OCI-LY7 (cell line): ENCODE measurements at regions not wholly inside any gene's neighbourhood (a gene's known extent, or its start where the extent isn't known, plus 50 kb on each side); places are given as distances from the start of the nearest gene placed in this dataset.

Experiments used
- BruUV-seq: library from RNA; stranded (reverse); fragments of 400-500 nt; replicated peaks from 2 replicates; lab custom pipeline; 2021; lab: Mats Ljungman, UMichigan
- CTCF ChIA-PET: fragments of 300-600 bp; sonication (Branson Sonifier 250); formaldehyde crosslinking; loops from one replicate; lab custom pipeline; 2022; ENCODE audit warnings: antibody characterized with exemption; ENCODE audit not compliant: unreplicated experiment; lab: Charles Lee
- POLR2A ChIA-PET: fragments of 300-600 bp; sonication (Branson Sonifier 250); formaldehyde crosslinking; loops from one replicate; lab custom pipeline; 2022; ENCODE audit warnings: antibody characterized with exemption; lab: Charles Lee
- DNase-seq: peaks from one replicate; pipeline ENCODE4 v3.0.0-alpha.2; 2015; ENCODE audit warnings: low spot score
- H2AFZ ChIP-seq: fragments of 200-600 bp; sonication (generic), shearing (Covaris generic); 2 replicates; pipeline ENCODE4 v1.6.1; 2014; ENCODE audit warnings: mild to moderate bottlenecking, antibody characterized with exemption, low read length, moderate library complexity
- H3K27ac ChIP-seq: fragments of 200-600 bp; sonication (generic); 2 replicates; pipeline ENCODE4 v1.5.1; 2014; ENCODE audit warnings: mixed run types, low read depth, mild to moderate bottlenecking, moderate library complexity, low read length, inconsistent platforms; ENCODE audit not compliant: poor library complexity, severe bottlenecking
- H3K36me3 ChIP-seq: fragments of 200-600 bp; sonication (generic); 2 replicates; pipeline ENCODE4 v1.6.1; 2014; ENCODE audit warnings: mild to moderate bottlenecking, antibody characterized with exemption, low read length, moderate library complexity, mixed read lengths; ENCODE audit not compliant: insufficient read depth
- H3K4me1 ChIP-seq: fragments of 200-600 bp; sonication (generic); 2 replicates; pipeline ENCODE4 v1.5.1; 2014; ENCODE audit warnings: mild to moderate bottlenecking, low read length; ENCODE audit not compliant: insufficient read depth, poor library complexity, severe bottlenecking
- H3K4me2 ChIP-seq: fragments of 200-600 bp; sonication (generic); 2 replicates; pipeline ENCODE4 v1.6.1; 2014; ENCODE audit warnings: mild to moderate bottlenecking, low read length
- H3K4me3 ChIP-seq: fragments of 200-600 bp; sonication (generic); 2 replicates; pipeline ENCODE4 v1.5.1; 2014; ENCODE audit warnings: mild to moderate bottlenecking, low read depth, low read length; ENCODE audit not compliant: poor library complexity, severe bottlenecking
- H3K79me2 ChIP-seq: fragments of 200-600 bp; sonication (generic); 2 replicates; pipeline ENCODE4 v1.6.1; 2016; ENCODE audit warnings: low read depth, mild to moderate bottlenecking, low read length, moderate library complexity, mixed read lengths; ENCODE audit not compliant: insufficient read depth
- H3K9me2 ChIP-seq: fragments of 200-600 bp; sonication (generic); 2 replicates; pipeline ENCODE4 v1.6.1; 2016; ENCODE audit warnings: mild to moderate bottlenecking, low read length, mixed read lengths; ENCODE audit not compliant: insufficient read depth
- H3K9me3 ChIP-seq: fragments of 200-600 bp; sonication (generic); 2 replicates; pipeline ENCODE4 v1.6.1; 2014; ENCODE audit warnings: mild to moderate bottlenecking, mixed run types, low read length, mixed read lengths
- H4K20me1 ChIP-seq: fragments of 200-600 bp; sonication (generic); 2 replicates; pipeline ENCODE4 v1.6.1; 2014; ENCODE audit warnings: mild to moderate bottlenecking, antibody characterized with exemption, low read length, moderate library complexity, mixed read lengths; ENCODE audit not compliant: insufficient read depth
- CTCF ChIP-seq: fragments of 200-600 bp; sonication (generic); conservative IDR thresholded peaks from 2 replicates; pipeline ENCODE4 v1.5.1; 2014; ENCODE audit warnings: mild to moderate bottlenecking, antibody characterized with exemption, low read length, moderate library complexity, mixed read lengths
- EZH2phosphoT487 ChIP-seq: fragments of 200-600 bp; sonication (generic); IDR thresholded peaks from 2 replicates; pipeline ENCODE4 v1.6.1; 2018; ENCODE audit warnings: low read depth, borderline replicate concordance, mild to moderate bottlenecking, mixed run types, antibody characterized with exemption, low read length, moderate library complexity, mixed read lengths
- intact Hi-C: fragments of 100-400 bp; cut with micrococcal nuclease; formaldehyde crosslinking; loops from one replicate; pipeline ENCODE4 v1.10.0; 2022; ENCODE audit not compliant: unreplicated experiment

DNA sequence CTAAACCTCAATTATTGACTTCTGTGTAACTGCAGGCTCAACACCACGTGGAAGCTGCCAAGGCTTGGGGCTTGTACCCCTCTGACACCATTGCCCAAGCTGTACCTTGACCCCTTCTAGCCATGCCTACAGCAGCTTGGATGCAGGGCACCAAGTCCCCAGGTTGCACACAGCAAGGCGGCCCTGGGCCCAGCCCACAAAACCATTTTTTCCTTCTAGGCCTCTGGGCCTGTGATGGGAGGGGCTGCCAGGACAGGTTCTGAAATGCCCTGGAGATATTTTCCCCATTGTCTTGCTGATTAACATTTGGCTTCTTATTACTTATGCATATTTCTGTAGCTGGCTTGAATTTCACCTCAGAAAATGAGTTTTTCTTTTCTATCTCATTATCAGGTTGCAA is 610.0 kb upstream of the LRRN3 start:
- ChIA-PET POLR2A (no interaction called here), CTCF (no interaction called here)
- Histone ChIP-seq H2AFZ (no peak overlapping the region), H3K9me3 (no peaks in the 10 kb centered on the region), H3K4me2 (no peak overlapping the region), H3K9me2 (no peaks in the 10 kb centered on the region), H3K4me1 (no peaks in the 10 kb centered on the region), H4K20me1 (no peaks in the 10 kb centered on the region), H3K36me3 (no peaks in the 10 kb centered on the region), H3K4me3 (no peak overlapping the region), H3K27ac (no peak overlapping the region), H3K79me2 (no peaks in the 10 kb centered on the region)
- intact Hi-C loops = no loop called here
- BruUV-seq = no TSS peak
- DNase-seq = no peak
- TF ChIP-seq EZH2phosphoT487 = no peak
- no peak for TF ChIP-seq CTCF

GRCh38 chr7:110483553-110483952 is 607.4 kb upstream of the LRRN3 start:
- no peak overlapping the region for H3K27ac ChIP-seq
- no peaks in the 10 kb centered on the region for H3K36me3 ChIP-seq
- no peak overlapping the region for H3K4me3 ChIP-seq
- DNase-seq = no peak
- H3K9me2 ChIP-seq = no peaks in the 10 kb centered on the region
- BruUV-seq = no TSS peak
- H4K20me1 ChIP-seq = no peaks in the 10 kb centered on the region
- no peak overlapping the region for H2AFZ ChIP-seq
- POLR2A ChIA-PET = no interaction called here
- no peak overlapping the region for H3K4me2 ChIP-seq
- H3K4me1 ChIP-seq = no peaks in the 10 kb centered on the region
- H3K79me2 ChIP-seq = no peaks in the 10 kb centered on the region
- CTCF ChIA-PET = no interaction called here
- intact Hi-C loops = no loop called here
- H3K9me3 ChIP-seq = no peaks in the 10 kb centered on the region
- TF ChIP-seq EZH2phosphoT487 (no peak), CTCF (no peak)

DNA sequence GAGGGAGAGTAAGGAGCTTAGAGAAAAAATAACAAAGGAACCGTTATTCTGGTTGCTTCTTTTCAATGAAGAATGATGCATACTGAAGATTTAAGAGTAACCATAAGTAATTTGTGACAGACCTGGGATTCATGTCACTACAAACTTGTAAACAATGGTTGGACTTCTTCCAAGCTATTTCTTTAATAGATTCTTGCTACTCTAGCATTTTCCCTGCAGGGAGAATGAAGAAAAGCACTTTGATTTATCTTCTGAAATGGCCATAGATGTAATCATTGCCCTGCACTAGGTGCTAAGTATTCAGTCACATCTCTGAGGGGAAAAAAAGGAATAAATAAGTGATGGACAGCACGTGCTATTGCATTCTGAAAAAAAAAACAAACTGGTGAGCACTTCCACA is 606.6 kb upstream of the LRRN3 start:
- H3K9me2 ChIP-seq = no peaks in the 10 kb centered on the region
- DNase-seq = no peak
- H3K4me2 ChIP-seq = no peak overlapping the region
- ChIA-PET CTCF (no interaction called here), POLR2A (interaction anchor here (0.5 to 0.7 kb wide), 4 partner anchors 15 to 1286 kb away, joined by 3 to 5 read pairs (median 4); no protein-coding TSS in a partner anchor)
- H4K20me1 ChIP-seq = no peaks in the 10 kb centered on the region
- H3K27ac ChIP-seq = no peak overlapping the region
- no TSS peak for BruUV-seq
- no peak overlapping the region for H2AFZ ChIP-seq
- no peak for TF ChIP-seq CTCF
- no peak for TF ChIP-seq EZH2phosphoT487
- intact Hi-C loops = no loop called here
- H3K36me3 ChIP-seq = no peaks in the 10 kb centered on the region
- H3K79me2 ChIP-seq = no peaks in the 10 kb centered on the region
- H3K4me3 ChIP-seq = no peak overlapping the region
- H3K9me3 ChIP-seq = no peaks in the 10 kb centered on the region
- H3K4me1 ChIP-seq = no peaks in the 10 kb centered on the region
